ENCODE measurements at regions not wholly inside any gene's neighbourhood (a gene's known extent, or its start where the extent isn't known, plus 50 kb on each side); places are given as distances from the start of the nearest gene placed in this dataset.

GRCh38 chr6:168208854-168209253 is 110.7 kb downstream of the DACT2 start:
- Mint-ChIP-seq H3K27me3 (no peaks in the 10 kb centered on the region), H3K4me3 (no peak overlapping the region), H3K27ac (no peak overlapping the region), H3K4me1 (ENCODE audit: low read depth) (no peaks in the 10 kb centered on the region), H3K36me3 (no peaks in the 10 kb centered on the region), H3K9me3 (ENCODE audit: low read depth) (no peaks in the 10 kb centered on the region)

- Mint-ChIP-seq H3K27ac (no peak overlapping the region), H3K4me3 (no peak overlapping the region)
Observed at GRCh38 chr6:168208402-168208801, 111.2 kb downstream of the DACT2 start.

GRCh38 chr6:168207421-168208175 is 112.0 kb downstream of the DACT2 start:
- no peaks in the 10 kb centered on the region for H3K27me3 Mint-ChIP-seq
- H3K4me1 Mint-ChIP-seq (ENCODE audit: low read depth): no peaks in the 10 kb centered on the region
- no peaks in the 10 kb centered on the region for H3K36me3 Mint-ChIP-seq
- no peak overlapping the region for H3K27ac Mint-ChIP-seq
- H3K4me3 Mint-ChIP-seq: no peak overlapping the region
- no peaks in the 10 kb centered on the region for H3K9me3 Mint-ChIP-seq (ENCODE audit: low read depth)

More at GRCh38 chr6:168208402-168208801, 111.2 kb downstream of the DACT2 start:
- H3K4me1 Mint-ChIP-seq (ENCODE audit: low read depth): no peaks in the 10 kb centered on the region
- H3K9me3 Mint-ChIP-seq (ENCODE audit: low read depth): no peaks in the 10 kb centered on the region
- no peaks in the 10 kb centered on the region for H3K36me3 Mint-ChIP-seq
- no peaks in the 10 kb centered on the region for H3K27me3 Mint-ChIP-seq

GRCh38 chr6:168206661-168207274 is 112.8 kb downstream of the DACT2 start:
- H3K36me3 Mint-ChIP-seq: no peaks in the 10 kb centered on the region
- H3K4me1 Mint-ChIP-seq (ENCODE audit: low read depth): no peaks in the 10 kb centered on the region
- no peak overlapping the region for H3K4me3 Mint-ChIP-seq
- H3K9me3 Mint-ChIP-seq (ENCODE audit: low read depth): no peaks in the 10 kb centered on the region
- peaks cover 3% of the 10 kb centered on the region for H3K27me3 Mint-ChIP-seq
- no peak overlapping the region for H3K27ac Mint-ChIP-seq

- no peaks in the 10 kb centered on the region for H3K36me3 Mint-ChIP-seq
- H3K9me3 Mint-ChIP-seq (ENCODE audit: low read depth): no peaks in the 10 kb centered on the region
- no peaks in the 10 kb centered on the region for H3K4me1 Mint-ChIP-seq (ENCODE audit: low read depth)
- peaks cover 3% of the 10 kb centered on the region for H3K27me3 Mint-ChIP-seq
- H3K4me3 Mint-ChIP-seq: no peak overlapping the region
- no peak overlapping the region for H3K27ac Mint-ChIP-seq
Observed at GRCh38 chr6:168206186-168206585, 113.4 kb downstream of the DACT2 start.

GRCh38 chr6:168201799-168202198 is 117.8 kb downstream of the DACT2 start:
- Mint-ChIP-seq H3K9me3 (ENCODE audit: low read depth) (no peaks in the 10 kb centered on the region), H3K4me1 (ENCODE audit: low read depth) (no peaks in the 10 kb centered on the region), H3K36me3 (no peaks in the 10 kb centered on the region)

GRCh38 chr6:168201383-168201782 is 118.2 kb downstream of the DACT2 start:
- Mint-ChIP-seq H3K4me3 (no peak overlapping the region), H3K27ac (no peak overlapping the region), H3K9me3 (ENCODE audit: low read depth) (no peaks in the 10 kb centered on the region), H3K27me3 (peaks cover 6% of the 10 kb centered on the region), H3K36me3 (no peaks in the 10 kb centered on the region), H3K4me1 (ENCODE audit: low read depth) (no peaks in the 10 kb centered on the region)

More at GRCh38 chr6:168201799-168202198, 117.8 kb downstream of the DACT2 start:
- no peak overlapping the region for H3K4me3 Mint-ChIP-seq
- peaks cover 6% of the 10 kb centered on the region for H3K27me3 Mint-ChIP-seq
- H3K27ac Mint-ChIP-seq: no peak overlapping the region

- peaks cover 6% of the 10 kb centered on the region for H3K27me3 Mint-ChIP-seq
- H3K4me1 Mint-ChIP-seq (ENCODE audit: low read depth): no peaks in the 10 kb centered on the region
- H3K9me3 Mint-ChIP-seq (ENCODE audit: low read depth): no peaks in the 10 kb centered on the region
- no peak overlapping the region for H3K27ac Mint-ChIP-seq
- no peaks in the 10 kb centered on the region for H3K36me3 Mint-ChIP-seq
- no peak overlapping the region for H3K4me3 Mint-ChIP-seq
Observed at GRCh38 chr6:168200571-168201134, 118.9 kb downstream of the DACT2 start.

GRCh38 chr6:168198302-168199180 is 119.5 kb upstream of the FRMD1 start:
- H3K36me3 Mint-ChIP-seq: no peaks in the 10 kb centered on the region
- H3K9me3 Mint-ChIP-seq (ENCODE audit: low read depth): no peaks in the 10 kb centered on the region
- H3K27me3 Mint-ChIP-seq: peaks cover 6% of the 10 kb centered on the region
- no peak overlapping the region for H3K4me3 Mint-ChIP-seq
- no peaks in the 10 kb centered on the region for H3K4me1 Mint-ChIP-seq (ENCODE audit: low read depth)
- no peak overlapping the region for H3K27ac Mint-ChIP-seq

GRCh38 chr6:168197636-168198301 is 118.8 kb upstream of the FRMD1 start:
- Mint-ChIP-seq H3K4me3 (no peak overlapping the region), H3K27ac (no peak overlapping the region), H3K27me3 (peaks cover 6% of the 10 kb centered on the region), H3K4me1 (ENCODE audit: low read depth) (no peaks in the 10 kb centered on the region), H3K9me3 (ENCODE audit: low read depth) (no peaks in the 10 kb centered on the region), H3K36me3 (no peaks in the 10 kb centered on the region)

- Mint-ChIP-seq H3K4me1 (ENCODE audit: low read depth) (no peaks in the 10 kb centered on the region), H3K27ac (no peak overlapping the region), H3K36me3 (no peaks in the 10 kb centered on the region), H3K27me3 (peaks cover 4% of the 10 kb centered on the region), H3K9me3 (ENCODE audit: low read depth) (no peaks in the 10 kb centered on the region), H3K4me3 (no peak overlapping the region)
Observed at GRCh38 chr6:168196881-168197635, 118.0 kb upstream of the FRMD1 start.

- H3K4me1 Mint-ChIP-seq (ENCODE audit: low read depth): no peaks in the 10 kb centered on the region
- H3K4me3 Mint-ChIP-seq: no peak overlapping the region
- no peak overlapping the region for H3K27ac Mint-ChIP-seq
- H3K36me3 Mint-ChIP-seq: no peaks in the 10 kb centered on the region
- no peaks in the 10 kb centered on the region for H3K9me3 Mint-ChIP-seq (ENCODE audit: low read depth)
- H3K27me3 Mint-ChIP-seq: peaks cover 3% of the 10 kb centered on the region
Observed at GRCh38 chr6:168196385-168196860, 117.4 kb upstream of the FRMD1 start.

GRCh38 chr6:168195712-168196111 is 116.7 kb upstream of the FRMD1 start:
- Mint-ChIP-seq H3K4me3 (no peak overlapping the region), H3K4me1 (ENCODE audit: low read depth) (no peaks in the 10 kb centered on the region), H3K27ac (no peak overlapping the region), H3K27me3 (peaks cover 2% of the 10 kb centered on the region), H3K9me3 (ENCODE audit: low read depth) (no peaks in the 10 kb centered on the region), H3K36me3 (no peaks in the 10 kb centered on the region)
